ENCODE measurements at regions not wholly inside any gene's neighbourhood (a gene's known extent, or its start where the extent isn't known, plus 50 kb on each side); places are given as distances from the start of the nearest gene placed in this dataset.

- intact Hi-C loops (cut with DNase I): no loop called here
- TF ChIP-seq CTCF (IDR thresholded peaks at IDR 0.05): no peak
These were observed 177.1 kb upstream of the PARP11 start for GRCh38 chr12:4050340-4050739.

GRCh38 chr12:4049298-4050080, 176.3 kb upstream of the PARP11 start:
- Histone ChIP-seq H3K4me3 (no peak overlapping the region), H3K9me3 (no peaks in the 10 kb centered on the region), H3K36me3 (no peaks in the 10 kb centered on the region), H3K4me1 (no peaks in the 10 kb centered on the region), H3K27me3 (no peaks in the 10 kb centered on the region), H3K27ac (no peak overlapping the region)
- TF ChIP-seq CTCF (IDR thresholded peaks at IDR 0.05): no peak
- intact Hi-C loops (cut with DNase I): no loop called here
- no peak for DNase-seq (ENCODE audit: low spot score in 2 of 2)

More at GRCh38 chr12:4050340-4050739, 177.1 kb upstream of the PARP11 start:
- no peak overlapping the region for H3K27ac ChIP-seq
- H3K9me3 ChIP-seq: no peaks in the 10 kb centered on the region
- H3K27me3 ChIP-seq: no peaks in the 10 kb centered on the region
- H3K36me3 ChIP-seq: no peaks in the 10 kb centered on the region
- no peak overlapping the region for H3K4me3 ChIP-seq
- no peaks in the 10 kb centered on the region for H3K4me1 ChIP-seq
- DNase-seq (ENCODE audit: low spot score in 2 of 2): no peak

- Histone ChIP-seq H3K4me1 (no peaks in the 10 kb centered on the region), H3K27me3 (no peaks in the 10 kb centered on the region), H3K9me3 (no peaks in the 10 kb centered on the region), H3K27ac (no peak overlapping the region), H3K36me3 (no peaks in the 10 kb centered on the region), H3K4me3 (no peak overlapping the region)
- intact Hi-C loops (cut with DNase I): no loop called here
- no peak for DNase-seq (ENCODE audit: low spot score in 2 of 2)
- no peak for TF ChIP-seq CTCF (IDR thresholded peaks at IDR 0.05)
These were observed 174.2 kb upstream of the PARP11 start for GRCh38 chr12:4047421-4047820.

- no peaks in the 10 kb centered on the region for H3K9me3 ChIP-seq
- H3K36me3 ChIP-seq: no peaks in the 10 kb centered on the region
- H3K4me1 ChIP-seq: no peaks in the 10 kb centered on the region
- no peak for DNase-seq (ENCODE audit: low spot score in 2 of 2)
- H3K27me3 ChIP-seq: no peaks in the 10 kb centered on the region
- H3K27ac ChIP-seq: no peak overlapping the region
- no peak for TF ChIP-seq CTCF (IDR thresholded peaks at IDR 0.05)
- no peak overlapping the region for H3K4me3 ChIP-seq
- intact Hi-C loops (cut with DNase I): no loop called here
These were observed 173.3 kb upstream of the PARP11 start for GRCh38 chr12:4046495-4046840.

GRCh38 chr12:4045786-4046494, 172.7 kb upstream of the PARP11 start:
- no peaks in the 10 kb centered on the region for H3K36me3 ChIP-seq
- H3K9me3 ChIP-seq: no peaks in the 10 kb centered on the region
- no peak overlapping the region for H3K27ac ChIP-seq
- DNase-seq (ENCODE audit: low spot score in 2 of 2): no peak
- no peak for TF ChIP-seq CTCF (IDR thresholded peaks at IDR 0.05)
- no peaks in the 10 kb centered on the region for H3K4me1 ChIP-seq
- no peaks in the 10 kb centered on the region for H3K27me3 ChIP-seq
- H3K4me3 ChIP-seq: no peak overlapping the region
- intact Hi-C loops (cut with DNase I): no loop called here

Measured in ascending aorta (tissue), 2 donors.